Keratinocyte (primary cell): ENCODE measurements at regions not wholly inside any gene's neighbourhood (a gene's known extent, or its start where the extent isn't known, plus 50 kb on each side); places are given as distances from the start of the nearest gene placed in this dataset.

ENCODE experiments used
- DNase-seq: peaks from one replicate; pipeline ENCODE4 v3.0.0-alpha.2; 2011; ENCODE audit warnings: low read depth, missing footprints, low spot score
- FAIRE-seq: peaks from 2 replicates; lab custom pipeline; 2011; peaks lifted over from hg19 to GRCh38; lab: Jason Lieb, UNC
- H2AFZ ChIP-seq: 2 replicates; pipeline ENCODE4 v1.6.0; 2012; ENCODE audit warnings: low read length, control low read depth, inconsistent platforms; ENCODE audit not compliant: control insufficient read depth
- H3K27ac ChIP-seq: 2 replicates; pipeline ENCODE4 v1.5.1; 2011; ENCODE audit warnings: low read length; ENCODE audit not compliant: control insufficient read depth, insufficient read depth
- H3K27me3 ChIP-seq: 3 replicates; pipeline ENCODE4 v1.6.0; 2011; ENCODE audit warnings: low read length; ENCODE audit not compliant: control insufficient read depth, insufficient read depth; ENCODE audit errors: extremely low read depth
- H3K36me3 ChIP-seq, 2 experiments: 2 replicates in 1 of 2; 3 replicates in 1 of 2; pipeline ENCODE4 v1.5.1; 2011; ENCODE audit warnings: low read length in 2 of 2, mild to moderate bottlenecking in 1 of 2; ENCODE audit not compliant: control insufficient read depth in 2 of 2, insufficient read depth in 2 of 2; ENCODE audit errors: extremely low read depth in 1 of 2
- H3K4me1 ChIP-seq: 3 replicates; pipeline ENCODE4 v1.5.1; 2011; ENCODE audit warnings: low read length; ENCODE audit not compliant: control insufficient read depth, insufficient read depth; ENCODE audit errors: extremely low read depth
- H3K4me2 ChIP-seq: 3 replicates; pipeline ENCODE4 v1.6.0; 2011; ENCODE audit warnings: low read depth, low read length; ENCODE audit not compliant: control insufficient read depth, insufficient read depth; ENCODE audit errors: extremely low read depth
- H3K4me3 ChIP-seq, 3 experiments: fragments of 200-600 bp in 1 of 3; sonication (generic) in 1 of 3; 2 replicates in 2 of 3; 3 replicates in 1 of 3; pipeline ENCODE4 v1.5.1; 2011 to 2016; ENCODE audit warnings: low read length in 3 of 3, mild to moderate bottlenecking in 3 of 3, control low read depth in 2 of 3, inconsistent platforms in 1 of 3, low read depth in 1 of 3, mixed read lengths in 1 of 3, mixed run types in 1 of 3, moderate library complexity in 1 of 3; ENCODE audit not compliant: control insufficient read depth in 2 of 3, insufficient read depth in 2 of 3; ENCODE audit errors: extremely low read depth in 1 of 3
- H3K79me2 ChIP-seq: 2 replicates; pipeline ENCODE4 v1.6.0; 2012; ENCODE audit warnings: low read length; ENCODE audit not compliant: control insufficient read depth, insufficient read depth
- H3K9ac ChIP-seq: 3 replicates; pipeline ENCODE4 v1.6.0; 2011; ENCODE audit warnings: low read length; ENCODE audit not compliant: control insufficient read depth, insufficient read depth; ENCODE audit errors: extremely low read depth
- H3K9me1 ChIP-seq: 3 replicates; pipeline ENCODE4 v1.6.0; 2011; ENCODE audit warnings: low read length; ENCODE audit not compliant: control insufficient read depth, insufficient read depth; ENCODE audit errors: extremely low read depth
- H3K9me3 ChIP-seq: 2 replicates; pipeline ENCODE4 v1.5.1; 2012; ENCODE audit warnings: low read depth, low read length; ENCODE audit not compliant: control insufficient read depth
- H4K20me1 ChIP-seq: 3 replicates; pipeline ENCODE4 v1.6.0; 2011; ENCODE audit warnings: low read length; ENCODE audit not compliant: control insufficient read depth, insufficient read depth; ENCODE audit errors: extremely low read depth
- CTCF ChIP-seq, 3 experiments: IDR thresholded peaks in 1 of 3; conservative IDR thresholded peaks in 1 of 3; optimal IDR thresholded peaks in 1 of 3; 2 replicates in 2 of 3; 3 replicates in 1 of 3; pipeline versions ENCODE3 to v1.5.1; 2011; ENCODE audit warnings: low read length in 3 of 3, mild to moderate bottlenecking in 3 of 3, moderate library complexity in 2 of 3, control low read depth in 1 of 3, inconsistent platforms in 1 of 3; ENCODE audit not compliant: insufficient read depth in 2 of 3; ENCODE audit errors: extremely low read depth in 1 of 3
- EZH2 ChIP-seq: IDR thresholded peaks from one replicate; pipeline ENCODE4 v1.6.1; 2012; ENCODE audit warnings: inconsistent platforms, mild to moderate bottlenecking, low read length, moderate library complexity
- dilution Hi-C: fragments of 300-500 bp; cut with MboI; formaldehyde crosslinking; loops from one replicate; pipeline ENCODE4 v1.7.0; 2020; ENCODE audit warnings: low sequenced_read_pairs; ENCODE audit not compliant: extremely low pct_ligation_motif_present

GRCh38 chr16:24471561-24472350 is 67.6 kb upstream of the RBBP6 start:
- H2AFZ ChIP-seq = no peak overlapping the region
- no peaks in the 10 kb centered on the region for H3K4me1 ChIP-seq
- FAIRE-seq = no peak
- no peaks in the 10 kb centered on the region for H3K27me3 ChIP-seq
- H3K9me3 ChIP-seq = no peaks in the 10 kb centered on the region
- DNase-seq = no peak
- H3K4me2 ChIP-seq = no peak overlapping the region
- H3K27ac ChIP-seq = no peak overlapping the region
- H3K36me3 ChIP-seq = no peaks in the 10 kb centered on the region
- no peak for TF ChIP-seq EZH2
- TF ChIP-seq CTCF (optimal IDR thresholded peaks at IDR 0.05 in 1 of 3, IDR thresholded peaks at IDR 0.05 in 1 of 3, conservative IDR thresholded peaks at IDR 0.05 in 1 of 3; ENCODE audit: extremely low read depth in 1 of 3, insufficient read depth in 2 of 3, low read length in 3 of 3) = no peak
- H3K9ac ChIP-seq = no peak overlapping the region
- H3K79me2 ChIP-seq = no peaks in the 10 kb centered on the region
- H3K9me1 ChIP-seq = no peaks in the 10 kb centered on the region
- H4K20me1 ChIP-seq = no peaks in the 10 kb centered on the region
- dilution Hi-C loops = no loop called here
- no peak overlapping the region for H3K4me3 ChIP-seq

- H3K4me2 ChIP-seq = no peak overlapping the region
- no peak overlapping the region for H3K27ac ChIP-seq
- no peaks in the 10 kb centered on the region for H3K4me1 ChIP-seq
- no peaks in the 10 kb centered on the region for H3K27me3 ChIP-seq
- no peak overlapping the region for H3K9ac ChIP-seq
- no peak overlapping the region for H2AFZ ChIP-seq
- no peaks in the 10 kb centered on the region for H4K20me1 ChIP-seq
- H3K36me3 ChIP-seq = no peaks in the 10 kb centered on the region
- H3K9me1 ChIP-seq = no peaks in the 10 kb centered on the region
- FAIRE-seq (no peak), DNase-seq (no peak)
- no peaks in the 10 kb centered on the region for H3K9me3 ChIP-seq
- no peaks in the 10 kb centered on the region for H3K79me2 ChIP-seq
- dilution Hi-C loops = loop anchor here (25.0 kb wide), 1 partner anchor 415 kb away; no protein-coding TSS in a partner anchor
- no peak overlapping the region for H3K4me3 ChIP-seq
- no peak for TF ChIP-seq EZH2
- TF ChIP-seq CTCF (optimal IDR thresholded peaks at IDR 0.05 in 1 of 3, IDR thresholded peaks at IDR 0.05 in 1 of 3, conservative IDR thresholded peaks at IDR 0.05 in 1 of 3; ENCODE audit: extremely low read depth in 1 of 3, insufficient read depth in 2 of 3, low read length in 3 of 3) = no peak
These were observed 61.9 kb upstream of the RBBP6 start for GRCh38 chr16:24477492-24477891.
